ENCODE measurements at regions not wholly inside any gene's neighbourhood (a gene's known extent, or its start where the extent isn't known, plus 50 kb on each side); places are given as distances from the start of the nearest gene placed in this dataset.
"Not testable (repeated sequence)": the region's sequence is repeated elsewhere in the genome, so short reads cannot be mapped to it uniquely, and the experiment has no call there.

DNA sequence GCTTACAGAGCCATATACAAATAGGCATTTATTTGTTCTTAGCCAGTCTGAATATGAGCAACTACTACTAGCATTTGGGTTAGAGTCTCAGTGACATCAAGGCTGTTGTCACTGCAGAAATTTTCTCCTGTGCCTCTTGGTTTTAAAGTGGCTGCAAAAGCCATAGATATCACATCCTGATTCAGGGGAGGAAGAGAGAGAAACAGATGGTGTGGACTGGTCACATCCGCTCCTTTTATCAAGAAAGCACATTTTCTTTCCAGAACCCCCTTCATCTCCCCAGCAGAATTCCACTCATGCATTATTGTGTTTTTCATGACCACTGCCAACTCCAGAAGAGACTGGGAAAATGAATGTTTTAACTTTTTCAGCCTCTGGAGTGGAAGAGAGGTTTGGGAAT lies 69.8 kb downstream of the PTTG1 start:
- TF ChIP-seq SUZ12 (IDR thresholded peaks at IDR 0.05; ENCODE audit: extremely low read depth, insufficient read depth, insufficient read length) (no peak), YY1 (IDR thresholded peaks at IDR 0.05; ENCODE audit: insufficient read depth, insufficient read length) (no peak), ZNF274 (IDR thresholded peaks at IDR 0.05; ENCODE audit: low read depth, low read length) (no peak)
- Histone ChIP-seq H3K36me3 (ENCODE audit: insufficient read depth, insufficient read length, low read length) (no peaks in the 10 kb centered on the region), H3K27me3 (ENCODE audit: insufficient read depth, insufficient read length) (no peaks in the 10 kb centered on the region), H3K9me3 (ENCODE audit: insufficient read depth, low read length) (no peaks in the 10 kb centered on the region), H3K4me3 (ENCODE audit: insufficient read length, low read depth) (no peak overlapping the region), H3K4me1 (ENCODE audit: insufficient read depth, insufficient read length) (no peaks in the 10 kb centered on the region), H3K9ac (ENCODE audit: insufficient read length, low read depth) (no peak overlapping the region)
- DNase-seq (ENCODE audit: low read depth, low spot score) = no peak

- Histone ChIP-seq H3K4me1 (ENCODE audit: insufficient read depth, insufficient read length) (no peaks in the 10 kb centered on the region), H3K36me3 (ENCODE audit: insufficient read depth, insufficient read length, low read length) (no peaks in the 10 kb centered on the region), H3K9me3 (ENCODE audit: insufficient read depth, low read length) (no peaks in the 10 kb centered on the region), H3K27me3 (ENCODE audit: insufficient read depth, insufficient read length) (no peaks in the 10 kb centered on the region), H3K4me3 (ENCODE audit: insufficient read length, low read depth) (no peak overlapping the region), H3K9ac (ENCODE audit: insufficient read length, low read depth) (no peak overlapping the region)
- TF ChIP-seq YY1 (IDR thresholded peaks at IDR 0.05; ENCODE audit: insufficient read depth, insufficient read length) (no peak), ZNF274 (IDR thresholded peaks at IDR 0.05; ENCODE audit: low read depth, low read length) (no peak), SUZ12 (IDR thresholded peaks at IDR 0.05; ENCODE audit: extremely low read depth, insufficient read depth, insufficient read length) (no peak)
- DNase-seq (ENCODE audit: low read depth, low spot score) = no peak
Observed at GRCh38 chr5:160492565-160492964, 70.9 kb downstream of the PTTG1 start.

- Histone ChIP-seq H3K4me3 (ENCODE audit: insufficient read length, low read depth) (no peak overlapping the region), H3K9ac (ENCODE audit: insufficient read length, low read depth) (no peak overlapping the region), H3K4me1 (ENCODE audit: insufficient read depth, insufficient read length) (no peaks in the 10 kb centered on the region), H3K27me3 (ENCODE audit: insufficient read depth, insufficient read length) (no peaks in the 10 kb centered on the region), H3K36me3 (ENCODE audit: insufficient read depth, insufficient read length, low read length) (no peaks in the 10 kb centered on the region), H3K9me3 (ENCODE audit: insufficient read depth, low read length) (no peaks in the 10 kb centered on the region)
- TF ChIP-seq ZNF274 (IDR thresholded peaks at IDR 0.05; ENCODE audit: low read depth, low read length) = no peak
- no peak for TF ChIP-seq YY1 (IDR thresholded peaks at IDR 0.05; ENCODE audit: insufficient read depth, insufficient read length)
- no peak for TF ChIP-seq SUZ12 (IDR thresholded peaks at IDR 0.05; ENCODE audit: extremely low read depth, insufficient read depth, insufficient read length)
- DNase-seq (ENCODE audit: low read depth, low spot score) = no peak
Observed at GRCh38 chr5:160493806-160494338, 72.2 kb downstream of the PTTG1 start.

DNA sequence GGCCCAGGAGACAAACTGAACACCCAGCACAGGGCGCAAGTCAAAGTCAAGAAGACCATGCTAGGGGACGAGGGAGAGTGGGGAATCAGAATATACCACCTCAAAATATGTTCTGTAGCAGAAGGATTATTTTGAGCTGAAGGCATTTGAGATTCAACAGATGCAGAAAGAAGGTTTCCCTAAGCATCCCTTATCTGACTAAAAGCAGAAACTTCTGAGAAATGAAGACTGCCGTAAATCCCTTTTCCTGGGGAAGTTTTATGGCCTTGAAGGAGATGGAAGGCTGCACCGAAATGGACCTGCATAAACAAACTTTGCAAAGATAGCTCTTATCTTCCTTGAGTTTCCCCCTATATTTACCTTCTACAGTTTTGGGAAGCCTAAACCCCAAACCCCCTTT lies 72.8 kb downstream of the PTTG1 start:
- no peak for DNase-seq (ENCODE audit: low read depth, low spot score)
- TF ChIP-seq ZNF274 (IDR thresholded peaks at IDR 0.05; ENCODE audit: low read depth, low read length) (no peak), SUZ12 (IDR thresholded peaks at IDR 0.05; ENCODE audit: extremely low read depth, insufficient read depth, insufficient read length) (no peak), YY1 (IDR thresholded peaks at IDR 0.05; ENCODE audit: insufficient read depth, insufficient read length) (no peak)
- Histone ChIP-seq H3K4me1 (ENCODE audit: insufficient read depth, insufficient read length) (no peaks in the 10 kb centered on the region), H3K4me3 (ENCODE audit: insufficient read length, low read depth) (no peak overlapping the region), H3K36me3 (ENCODE audit: insufficient read depth, insufficient read length, low read length) (no peaks in the 10 kb centered on the region), H3K27me3 (ENCODE audit: insufficient read depth, insufficient read length) (no peaks in the 10 kb centered on the region), H3K9me3 (ENCODE audit: insufficient read depth, low read length) (no peaks in the 10 kb centered on the region), H3K9ac (ENCODE audit: insufficient read length, low read depth) (no peak overlapping the region)

GRCh38 chr5:160496334-160496733 lies 74.7 kb downstream of the PTTG1 start:
- TF ChIP-seq ZNF274 (IDR thresholded peaks at IDR 0.05; ENCODE audit: low read depth, low read length) = no peak
- TF ChIP-seq SUZ12 (IDR thresholded peaks at IDR 0.05; ENCODE audit: extremely low read depth, insufficient read depth, insufficient read length) = no peak
- TF ChIP-seq YY1 (IDR thresholded peaks at IDR 0.05; ENCODE audit: insufficient read depth, insufficient read length) = no peak
- H3K9ac ChIP-seq (ENCODE audit: insufficient read length, low read depth) = no peak overlapping the region
- no peaks in the 10 kb centered on the region for H3K9me3 ChIP-seq (ENCODE audit: insufficient read depth, low read length)
- DNase-seq (ENCODE audit: low read depth, low spot score) = no peak
- no peak overlapping the region for H3K4me3 ChIP-seq (ENCODE audit: insufficient read length, low read depth)
- no peaks in the 10 kb centered on the region for H3K4me1 ChIP-seq (ENCODE audit: insufficient read depth, insufficient read length)
- no peaks in the 10 kb centered on the region for H3K27me3 ChIP-seq (ENCODE audit: insufficient read depth, insufficient read length)
- H3K36me3 ChIP-seq (ENCODE audit: insufficient read depth, insufficient read length, low read length) = no peaks in the 10 kb centered on the region

- TF ChIP-seq SUZ12 (IDR thresholded peaks at IDR 0.05; ENCODE audit: extremely low read depth, insufficient read depth, insufficient read length) = no peak
- no peak for TF ChIP-seq YY1 (IDR thresholded peaks at IDR 0.05; ENCODE audit: insufficient read depth, insufficient read length)
- no peak for TF ChIP-seq ZNF274 (IDR thresholded peaks at IDR 0.05; ENCODE audit: low read depth, low read length)
- DNase-seq (ENCODE audit: low read depth, low spot score) = no peak
- H3K36me3 ChIP-seq (ENCODE audit: insufficient read depth, insufficient read length, low read length) = no peaks in the 10 kb centered on the region
Observed at GRCh38 chr5:160496784-160497183, 75.1 kb downstream of the PTTG1 start.

DNA sequence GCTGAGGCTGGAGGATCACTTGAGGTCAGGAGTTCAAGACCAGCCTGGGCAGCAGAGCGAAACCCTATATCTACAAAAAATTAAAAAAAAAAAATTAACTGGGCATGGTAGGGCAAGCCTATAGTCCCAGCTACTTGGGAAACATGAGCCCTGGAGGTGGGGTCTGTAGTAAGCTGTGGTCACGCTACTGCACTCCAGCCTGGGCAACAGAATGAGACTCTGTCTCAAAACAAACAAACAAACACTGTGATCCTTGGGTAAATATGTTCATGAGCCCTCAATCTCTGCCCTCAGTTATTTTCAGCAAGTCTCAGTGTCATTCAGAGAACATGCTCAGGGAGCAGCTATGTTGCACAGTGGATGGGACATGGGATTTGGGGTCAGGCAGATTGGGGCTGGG lies 76.2 kb downstream of the PTTG1 start:
- no peak for DNase-seq (ENCODE audit: low read depth, low spot score)
- H3K4me3 ChIP-seq (ENCODE audit: insufficient read length, low read depth) = no peak overlapping the region
- TF ChIP-seq SUZ12 (IDR thresholded peaks at IDR 0.05; ENCODE audit: extremely low read depth, insufficient read depth, insufficient read length) = no peak
- no peak for TF ChIP-seq YY1 (IDR thresholded peaks at IDR 0.05; ENCODE audit: insufficient read depth, insufficient read length)
- no peak for TF ChIP-seq ZNF274 (IDR thresholded peaks at IDR 0.05; ENCODE audit: low read depth, low read length)
- no peak overlapping the region for H3K9ac ChIP-seq (ENCODE audit: insufficient read length, low read depth)
- no peaks in the 10 kb centered on the region for H3K27me3 ChIP-seq (ENCODE audit: insufficient read depth, insufficient read length)
- H3K36me3 ChIP-seq (ENCODE audit: insufficient read depth, insufficient read length, low read length) = no peaks in the 10 kb centered on the region
- H3K9me3 ChIP-seq (ENCODE audit: insufficient read depth, low read length) = no peaks in the 10 kb centered on the region
- H3K4me1 ChIP-seq (ENCODE audit: insufficient read depth, insufficient read length) = no peaks in the 10 kb centered on the region

More at GRCh38 chr5:160496784-160497183, 75.1 kb downstream of the PTTG1 start:
- H3K4me3 ChIP-seq (ENCODE audit: insufficient read length, low read depth) = no peak overlapping the region
- H3K4me1 ChIP-seq (ENCODE audit: insufficient read depth, insufficient read length) = no peaks in the 10 kb centered on the region
- H3K27me3 ChIP-seq (ENCODE audit: insufficient read depth, insufficient read length) = no peaks in the 10 kb centered on the region
- H3K9ac ChIP-seq (ENCODE audit: insufficient read length, low read depth) = no peak overlapping the region
- H3K9me3 ChIP-seq (ENCODE audit: insufficient read depth, low read length) = no peaks in the 10 kb centered on the region

- not testable (repeated sequence) for H3K27me3 ChIP-seq (ENCODE audit: insufficient read depth, insufficient read length); H3K4me3 ChIP-seq (ENCODE audit: insufficient read length, low read depth); H3K36me3 ChIP-seq (ENCODE audit: insufficient read depth, insufficient read length, low read length); H3K9me3 ChIP-seq (ENCODE audit: insufficient read depth, low read length); H3K9ac ChIP-seq (ENCODE audit: insufficient read length, low read depth); DNase-seq (ENCODE audit: low read depth, low spot score); H3K4me1 ChIP-seq (ENCODE audit: insufficient read depth, insufficient read length)
Observed at GRCh38 chr5:160498441-160499043, 76.9 kb downstream of the PTTG1 start.

All from NT2/D1 (cell line).